GM11168 (cell line): ENCODE measurements at regions not wholly inside any gene's neighbourhood (a gene's known extent, or its start where the extent isn't known, plus 50 kb on each side); places are given as distances from the start of the nearest gene placed in this dataset.
"Not testable (repeated sequence)": the region's sequence is repeated elsewhere in the genome, so short reads cannot be mapped to it uniquely, and the experiment has no call there.

Experiments used
- in situ Hi-C: fragments of 300-500 bp; cut with MboI; formaldehyde crosslinking; loops from one replicate; pipeline ENCODE4 v1.12.0; 2022; ENCODE audit warnings: low sequenced_read_pairs; ENCODE audit not compliant: unreplicated experiment

DNA sequence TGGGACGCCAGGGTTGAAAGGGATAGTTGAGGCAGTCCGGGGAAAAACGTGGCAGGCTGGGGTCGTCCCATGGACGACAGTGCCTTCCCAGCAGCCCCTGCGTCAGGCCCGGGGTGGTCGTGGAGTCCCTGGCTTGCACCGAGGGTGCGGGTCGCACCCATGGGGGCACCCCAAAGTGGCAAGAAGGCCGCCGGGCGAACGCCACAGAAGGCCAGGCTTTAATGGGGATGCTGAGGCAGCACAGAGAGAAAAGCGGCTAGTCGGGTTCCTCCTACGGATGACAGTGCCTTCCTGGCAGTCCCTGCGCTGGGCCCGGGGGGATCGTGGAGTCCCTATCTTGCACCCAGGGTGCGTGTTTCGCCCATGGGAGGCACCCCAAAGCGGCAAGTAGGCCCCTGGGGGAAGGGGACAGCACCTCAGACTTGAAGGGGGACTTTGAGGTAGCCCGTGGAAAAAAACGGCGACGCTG lies 158.6 kb upstream of the ALG10B start:
- in situ Hi-C loops = no loop called here

GRCh38 chr12:38158428-38159091 lies 158.0 kb upstream of the ALG10B start:
- in situ Hi-C loops = no loop called here

GRCh38 chr12:38159092-38159551 lies 157.5 kb upstream of the ALG10B start:
- in situ Hi-C loops = no loop called here

GRCh38 chr12:38159591-38160317 lies 156.8 kb upstream of the ALG10B start:
- in situ Hi-C loops = no loop called here

DNA sequence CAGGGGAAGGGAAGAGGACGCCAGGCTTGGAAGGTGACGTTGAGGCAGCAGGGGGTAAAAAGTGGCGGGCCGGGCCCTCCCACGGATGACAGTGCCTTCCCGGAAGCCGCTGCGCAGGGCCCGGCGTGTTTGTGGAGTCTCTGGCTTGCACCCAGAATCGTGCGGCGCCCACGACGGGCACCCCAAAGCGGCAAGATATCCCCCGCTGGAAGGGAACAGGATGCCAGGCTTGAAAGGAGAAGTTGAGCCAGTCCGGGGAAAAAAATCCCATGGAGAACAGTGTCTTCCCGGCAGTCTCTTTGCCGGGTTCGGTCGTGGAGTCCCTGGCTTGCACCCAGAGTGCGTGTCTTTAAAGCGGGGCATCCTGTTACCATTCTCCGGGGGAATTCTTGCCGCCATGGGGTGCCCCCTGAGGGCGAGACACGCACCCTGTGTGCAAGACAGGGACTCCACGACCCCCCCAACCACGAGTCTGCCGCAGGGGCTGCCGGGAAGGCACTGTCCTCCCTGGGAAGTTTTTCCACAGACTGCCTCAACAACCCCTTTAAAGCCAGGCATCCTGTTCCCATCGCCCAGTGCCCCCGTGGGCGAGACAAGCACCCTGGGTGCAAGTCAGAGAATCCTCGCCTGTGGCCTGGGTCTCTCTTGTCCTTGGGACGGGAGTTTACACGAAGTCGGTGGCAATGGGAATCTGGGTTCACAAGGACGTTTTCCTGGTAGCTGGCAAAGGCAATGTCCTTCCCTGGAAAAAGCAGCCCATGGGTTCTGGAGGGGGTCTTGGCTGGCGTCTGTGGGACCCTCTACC lies 156.1 kb upstream of the ALG10B start:
- in situ Hi-C loops = no loop called here

- in situ Hi-C loops = no loop called here
Observed at GRCh38 chr12:38161123-38162000, 155.2 kb upstream of the ALG10B start.

- in situ Hi-C loops = no loop called here
Observed at GRCh38 chr12:38162013-38162412, 154.6 kb upstream of the ALG10B start.

DNA sequence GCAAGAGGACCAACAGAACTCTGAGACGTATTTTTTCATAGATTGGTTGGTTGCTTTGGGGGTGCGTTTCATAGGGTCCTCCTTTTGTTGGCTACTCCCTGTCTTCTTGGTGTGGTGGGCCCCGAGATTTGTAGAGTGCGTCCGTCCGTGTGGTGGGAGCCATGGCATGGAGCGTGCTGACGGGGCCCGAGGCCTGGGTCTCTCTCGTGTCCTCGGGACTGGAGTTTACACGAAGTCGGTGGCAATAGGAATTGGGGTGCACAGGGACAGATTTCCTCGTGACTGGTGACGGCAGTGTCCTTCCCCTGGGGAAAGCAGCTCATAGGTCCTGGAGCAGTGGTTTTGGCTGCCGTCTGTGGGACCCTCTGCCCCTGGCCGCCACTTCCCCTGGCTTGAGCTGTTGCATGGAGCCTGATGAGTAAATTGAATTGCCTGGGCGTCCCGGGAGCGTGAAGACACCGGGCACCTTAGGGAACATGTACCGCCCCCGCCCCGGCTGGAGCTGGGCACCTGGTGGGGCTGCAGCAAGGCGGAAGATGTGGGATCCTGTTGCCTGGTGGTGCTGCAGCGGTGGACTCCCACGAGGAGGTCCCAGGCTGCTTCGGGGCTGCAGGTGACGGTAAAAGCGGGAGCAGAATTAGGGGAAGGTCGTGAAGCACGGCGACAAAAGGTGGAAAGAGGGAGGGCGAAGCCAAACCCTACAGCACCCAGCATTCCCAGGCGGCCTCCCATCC lies 153.7 kb upstream of the ALG10B start:
- in situ Hi-C loops = no loop called here

DNA sequence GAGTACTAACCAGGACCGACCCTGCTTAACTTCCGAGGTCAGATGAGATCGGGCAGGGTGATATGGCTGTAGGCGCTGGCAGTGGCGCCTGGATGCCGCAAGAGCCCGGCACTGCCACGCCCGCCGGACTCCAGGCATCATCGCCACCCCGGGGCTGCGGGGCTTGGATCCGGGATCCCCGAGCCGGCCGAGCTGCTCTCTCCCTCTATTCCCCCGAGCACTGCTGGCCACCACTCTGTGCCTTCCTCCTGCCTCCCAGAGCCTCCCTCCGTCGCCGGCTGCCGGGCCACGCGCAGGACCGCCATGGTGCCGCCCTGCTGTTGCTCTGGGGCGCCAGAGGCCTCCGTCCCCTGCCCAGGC lies 153.2 kb upstream of the ALG10B start:
- in situ Hi-C loops = no loop called here

DNA sequence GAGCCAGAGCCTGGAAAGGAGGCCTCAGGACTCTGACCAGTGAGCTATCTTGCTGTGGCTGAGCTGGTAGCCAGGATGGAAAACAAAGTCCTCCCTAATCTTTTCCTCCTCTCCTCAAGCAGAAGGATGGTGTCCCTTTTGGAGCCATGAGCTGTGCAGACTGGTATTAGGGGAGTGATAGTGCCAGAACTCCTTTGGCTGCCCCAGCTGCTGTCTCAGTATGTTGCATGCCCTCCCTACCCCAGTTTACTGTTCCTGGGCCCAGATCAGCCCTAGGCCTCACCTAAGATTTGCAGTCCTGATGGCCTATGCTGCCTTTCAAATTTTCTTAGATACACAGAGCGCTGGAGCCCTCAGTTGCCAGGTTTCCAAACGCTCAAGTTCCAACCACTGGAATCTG lies 150.3 kb upstream of the ALG10B start:
- in situ Hi-C loops = no loop called here

DNA sequence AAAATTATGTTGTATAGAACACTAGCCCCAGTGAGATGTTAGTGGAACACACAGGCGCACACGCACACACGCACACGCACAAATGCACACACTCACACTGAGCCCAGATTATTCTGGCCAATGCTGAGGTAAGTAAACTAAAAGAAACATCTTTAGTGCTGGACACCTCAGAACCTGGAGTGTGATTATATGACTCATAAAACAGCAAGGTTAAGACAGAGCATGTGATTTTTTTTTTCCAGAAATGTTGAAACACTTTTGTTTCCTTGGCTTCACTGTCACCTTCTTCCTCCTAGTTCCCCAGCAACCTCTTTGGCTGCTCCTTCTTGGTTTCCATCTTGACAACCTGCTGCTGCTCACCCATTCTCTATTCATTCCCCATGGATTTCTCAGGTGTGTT lies 141.0 kb upstream of the ALG10B start:
- in situ Hi-C loops = no loop called here

DNA sequence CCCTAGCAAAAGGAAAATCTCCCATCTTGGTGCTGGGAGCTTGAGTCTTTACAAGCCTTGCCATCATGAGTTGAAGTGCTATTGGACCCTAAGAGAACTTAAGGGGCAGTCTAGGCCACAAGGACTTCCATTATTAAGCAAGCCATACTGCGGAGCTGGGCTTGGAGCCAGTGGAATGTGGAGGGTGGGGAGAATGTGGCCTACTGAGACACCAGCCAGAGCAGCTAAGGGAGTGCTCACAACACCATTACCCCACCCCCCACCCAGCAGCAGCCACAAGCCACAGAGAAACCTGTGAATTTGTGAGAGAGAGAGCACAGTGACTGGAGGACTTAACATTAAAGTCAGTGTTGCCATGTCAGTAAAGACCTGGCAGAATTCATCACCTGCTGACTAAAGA lies 133.0 kb upstream of the ALG10B start:
- in situ Hi-C loops = not testable (repeated sequence)

- in situ Hi-C loops = not testable (repeated sequence)
Observed at GRCh38 chr12:38197286-38197685, 119.3 kb upstream of the ALG10B start.

GRCh38 chr12:38201461-38202276 lies 114.9 kb upstream of the ALG10B start:
- in situ Hi-C loops = no loop called here

DNA sequence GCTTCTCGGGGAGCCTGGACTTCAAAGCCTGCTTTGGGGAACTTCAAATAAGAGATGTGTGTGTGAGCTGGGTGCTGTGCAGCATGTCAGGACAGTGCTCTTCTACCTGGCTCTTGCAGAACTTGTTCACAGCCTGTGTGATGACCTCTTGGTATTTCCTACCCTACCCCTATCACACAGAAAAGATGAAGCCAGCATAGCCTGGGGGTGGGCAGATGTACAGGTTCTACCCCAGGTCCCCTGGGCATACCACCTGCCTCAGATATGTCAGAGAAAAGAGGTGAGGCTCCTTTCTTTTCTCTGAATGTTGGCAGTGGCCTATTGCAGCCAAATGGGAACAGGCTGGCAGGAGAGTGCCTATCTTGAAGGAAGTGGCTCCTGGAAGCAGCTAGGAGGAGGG lies 111.7 kb upstream of the ALG10B start:
- in situ Hi-C loops = no loop called here

GRCh38 chr12:38222011-38222410 lies 94.6 kb upstream of the ALG10B start:
- in situ Hi-C loops = no loop called here

DNA sequence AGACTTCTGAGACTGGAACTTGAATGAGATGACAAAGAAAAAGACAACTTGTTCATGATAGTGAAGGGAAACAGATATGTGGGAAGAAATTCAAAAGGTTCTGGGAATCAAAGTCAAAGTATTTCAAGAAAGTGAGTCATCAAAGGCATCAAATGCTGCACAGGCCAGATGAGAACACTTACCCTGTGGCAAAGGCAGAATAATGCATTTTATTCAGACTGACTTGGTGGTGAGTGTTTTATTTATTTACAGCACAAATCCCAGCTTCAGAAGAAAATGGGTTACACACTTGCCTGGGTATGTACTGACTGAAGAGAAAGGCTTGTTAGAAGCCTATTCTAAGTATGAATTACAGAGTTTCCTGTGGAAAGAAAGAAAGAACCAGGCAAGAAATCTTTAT lies 78.2 kb upstream of the ALG10B start:
- in situ Hi-C loops = not testable (repeated sequence)

GRCh38 chr12:38253778-38254177 lies 62.8 kb upstream of the ALG10B start:
- in situ Hi-C loops = no loop called here

- in situ Hi-C loops = no loop called here
Observed at GRCh38 chr12:38258411-38258810, 58.2 kb upstream of the ALG10B start.
